GM12878 (cell line): ENCODE measurements at regions not wholly inside any gene's neighbourhood (a gene's known extent, or its start where the extent isn't known, plus 50 kb on each side); places are given as distances from the start of the nearest gene placed in this dataset.

Source experiments
- CHD1 ChIP-seq: IDR thresholded peaks from 2 replicates; pipeline ENCODE4 v1.6.1; 2012; ENCODE audit warnings: low read depth, low read length, improper control_type of control experiment
- FOXM1 ChIP-seq: IDR thresholded peaks from 2 replicates; pipeline ENCODE4 v1.6.1; 2012; ENCODE audit warnings: low read depth, mild to moderate bottlenecking, inconsistent platforms, low read length, moderate library complexity
- KAT2A ChIP-seq: conservative IDR thresholded peaks from 2 replicates; pipeline ENCODE4 v1.6.1; 2011; ENCODE audit warnings: low read depth, low read length; ENCODE audit not compliant: control insufficient read depth
- NR2C1 ChIP-seq: fragments of 450-650 bp; IDR thresholded peaks from 2 replicates; pipeline ENCODE4 v1.6.1; 2017; ENCODE audit warnings: antibody characterized with exemption, mild to moderate bottlenecking, moderate library complexity
- POLR2AphosphoS5 ChIP-seq: IDR thresholded peaks from 2 replicates; pipeline ENCODE4 v1.6.1; 2011; ENCODE audit warnings: mild to moderate bottlenecking, low read length, inconsistent platforms
- SIN3A ChIP-seq: IDR thresholded peaks from 2 replicates; pipeline ENCODE4 v1.6.1; 2012; ENCODE audit warnings: low read depth, low read length, improper control_type of control experiment
- TAF1 ChIP-seq: IDR thresholded peaks from 2 replicates; pipeline ENCODE4 v1.6.1; 2011; ENCODE audit warnings: mild to moderate bottlenecking, low read depth, low read length, borderline replicate concordance
- YY1 ChIP-seq: IDR thresholded peaks from 2 replicates; pipeline ENCODE4 v1.6.1; 2011; ENCODE audit warnings: low read depth, mild to moderate bottlenecking, low read length
- TF ChIP-seq, protein P1 (sequence below), 3 experiments: IDR thresholded peaks in 2 of 3; conservative IDR thresholded peaks in 1 of 3; 2 replicates each; pipeline ENCODE4 v1.5.1; 2011; ENCODE audit warnings: low read depth in 3 of 3, low read length in 3 of 3, mild to moderate bottlenecking in 3 of 3, control low read depth in 2 of 3, moderate library complexity in 2 of 3, inconsistent platforms in 1 of 3, mixed read lengths in 1 of 3; ENCODE audit not compliant: control insufficient read depth in 2 of 3, insufficient read depth in 1 of 3; ENCODE audit errors: extremely low read depth in 1 of 3

DNA sequence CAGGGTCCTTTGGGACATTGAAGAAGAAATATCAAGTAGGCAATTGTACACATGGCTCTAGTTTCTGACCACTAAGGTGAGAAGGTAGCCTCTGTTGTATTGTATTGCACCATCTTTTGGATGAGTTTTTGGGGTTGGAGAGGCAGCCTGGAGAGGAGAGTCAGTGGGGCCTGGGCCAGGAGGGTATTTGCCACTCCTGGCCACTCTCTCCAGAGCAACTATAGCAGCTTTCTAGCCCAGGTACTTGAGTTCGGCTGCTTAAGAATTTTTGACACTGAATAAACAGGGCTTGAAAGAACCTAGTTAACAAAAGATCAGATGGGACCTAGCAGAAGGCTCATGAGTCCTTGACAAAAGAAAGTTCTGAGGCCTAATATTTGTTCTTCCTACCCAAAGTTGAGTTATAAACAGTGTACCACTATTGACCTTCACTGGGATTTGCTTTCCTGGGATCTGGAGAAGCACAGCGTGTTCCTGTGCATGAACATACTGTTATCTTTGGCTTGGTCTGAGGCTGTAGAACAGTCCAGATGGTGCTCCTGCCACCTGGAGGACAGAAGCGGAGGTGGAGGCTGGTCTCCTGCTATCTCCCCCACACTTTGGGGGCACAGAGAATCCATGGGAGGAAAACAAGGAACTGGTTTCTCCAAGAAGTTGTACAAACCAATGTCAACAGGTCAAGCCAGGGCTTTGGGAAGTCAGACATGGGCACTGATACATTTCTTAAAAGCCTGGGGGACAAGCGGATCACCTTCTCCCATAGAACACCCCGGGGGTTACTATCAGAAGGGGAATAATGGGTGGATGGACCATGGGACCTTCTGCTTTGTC, 110.4 kb upstream of the LIFR start:
- TF ChIP-seq FOXM1 (no peak), CHD1 (no peak), POLR2AphosphoS5 (no peak), KAT2A (no peak), SIN3A (no peak), TAF1 (no peak), NR2C1 (no peak), YY1 (no peak)
- TF ChIP-seq, protein P1, sequence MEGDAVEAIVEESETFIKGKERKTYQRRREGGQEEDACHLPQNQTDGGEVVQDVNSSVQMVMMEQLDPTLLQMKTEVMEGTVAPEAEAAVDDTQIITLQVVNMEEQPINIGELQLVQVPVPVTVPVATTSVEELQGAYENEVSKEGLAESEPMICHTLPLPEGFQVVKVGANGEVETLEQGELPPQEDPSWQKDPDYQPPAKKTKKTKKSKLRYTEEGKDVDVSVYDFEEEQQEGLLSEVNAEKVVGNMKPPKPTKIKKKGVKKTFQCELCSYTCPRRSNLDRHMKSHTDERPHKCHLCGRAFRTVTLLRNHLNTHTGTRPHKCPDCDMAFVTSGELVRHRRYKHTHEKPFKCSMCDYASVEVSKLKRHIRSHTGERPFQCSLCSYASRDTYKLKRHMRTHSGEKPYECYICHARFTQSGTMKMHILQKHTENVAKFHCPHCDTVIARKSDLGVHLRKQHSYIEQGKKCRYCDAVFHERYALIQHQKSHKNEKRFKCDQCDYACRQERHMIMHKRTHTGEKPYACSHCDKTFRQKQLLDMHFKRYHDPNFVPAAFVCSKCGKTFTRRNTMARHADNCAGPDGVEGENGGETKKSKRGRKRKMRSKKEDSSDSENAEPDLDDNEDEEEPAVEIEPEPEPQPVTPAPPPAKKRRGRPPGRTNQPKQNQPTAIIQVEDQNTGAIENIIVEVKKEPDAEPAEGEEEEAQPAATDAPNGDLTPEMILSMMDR (IDR thresholded peaks at IDR 0.05 in 2 of 3, conservative IDR thresholded peaks at IDR 0.05 in 1 of 3; ENCODE audit: control insufficient read depth in 2 of 3, extremely low read depth in 1 of 3, insufficient read depth in 1 of 3, low read depth in 3 of 3, low read length in 3 of 3), result peak; percentile 24 to 40 (median 29); a peak in 4 of 6 replicates
